ENCODE measurements at regions not wholly inside any gene's neighbourhood (a gene's known extent, or its start where the extent isn't known, plus 50 kb on each side); places are given as distances from the start of the nearest gene placed in this dataset.

DNA sequence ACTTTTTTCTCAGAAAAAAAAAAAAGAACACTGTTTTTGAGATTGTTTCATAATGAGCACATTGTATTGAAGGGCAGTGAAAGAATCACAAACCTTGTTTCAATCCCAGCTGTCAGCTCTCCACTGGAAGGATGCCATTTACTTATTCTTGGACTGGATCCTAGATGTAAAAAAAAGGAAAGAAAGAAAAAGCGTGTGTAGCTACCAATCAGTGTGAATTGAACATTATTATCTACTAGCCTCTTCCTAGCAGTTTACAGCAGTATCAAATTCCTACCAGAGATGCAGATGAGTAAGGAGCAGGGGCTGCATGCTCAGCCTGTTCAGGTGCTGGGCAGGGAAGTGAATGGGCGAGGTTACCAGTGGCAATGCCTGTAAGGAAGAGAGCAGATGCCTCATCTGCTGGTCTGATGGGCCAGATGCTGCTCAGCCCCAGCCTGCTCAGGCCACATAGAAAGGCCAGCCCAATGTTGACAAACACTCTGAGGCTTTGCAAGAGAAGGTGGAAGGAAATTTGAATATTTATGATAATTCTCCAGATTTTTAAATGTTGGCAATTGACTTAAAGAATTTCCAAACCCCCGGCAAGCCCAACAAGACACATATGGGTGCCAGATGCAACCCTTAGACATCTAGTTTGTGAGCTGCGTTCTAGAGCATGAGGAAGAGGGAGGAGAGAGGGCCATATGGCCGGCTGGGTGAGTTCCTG is 189.5 kb downstream of the IBTK start:
- H3K36me3 ChIP-seq (ENCODE audit: low read depth, low read length), result no peaks in the 10 kb centered on the region
- no peaks in the 10 kb centered on the region for H3F3A ChIP-seq (ENCODE audit: low read length, unreplicated experiment)
- H4K20me1 ChIP-seq (ENCODE audit: low read length), result no peaks in the 10 kb centered on the region
- no peak overlapping the region for H3K4me3 ChIP-seq (ENCODE audit: low read length)
- no peak overlapping the region for H3K4me2 ChIP-seq (ENCODE audit: low read length)
- TF ChIP-seq, protein P1, sequence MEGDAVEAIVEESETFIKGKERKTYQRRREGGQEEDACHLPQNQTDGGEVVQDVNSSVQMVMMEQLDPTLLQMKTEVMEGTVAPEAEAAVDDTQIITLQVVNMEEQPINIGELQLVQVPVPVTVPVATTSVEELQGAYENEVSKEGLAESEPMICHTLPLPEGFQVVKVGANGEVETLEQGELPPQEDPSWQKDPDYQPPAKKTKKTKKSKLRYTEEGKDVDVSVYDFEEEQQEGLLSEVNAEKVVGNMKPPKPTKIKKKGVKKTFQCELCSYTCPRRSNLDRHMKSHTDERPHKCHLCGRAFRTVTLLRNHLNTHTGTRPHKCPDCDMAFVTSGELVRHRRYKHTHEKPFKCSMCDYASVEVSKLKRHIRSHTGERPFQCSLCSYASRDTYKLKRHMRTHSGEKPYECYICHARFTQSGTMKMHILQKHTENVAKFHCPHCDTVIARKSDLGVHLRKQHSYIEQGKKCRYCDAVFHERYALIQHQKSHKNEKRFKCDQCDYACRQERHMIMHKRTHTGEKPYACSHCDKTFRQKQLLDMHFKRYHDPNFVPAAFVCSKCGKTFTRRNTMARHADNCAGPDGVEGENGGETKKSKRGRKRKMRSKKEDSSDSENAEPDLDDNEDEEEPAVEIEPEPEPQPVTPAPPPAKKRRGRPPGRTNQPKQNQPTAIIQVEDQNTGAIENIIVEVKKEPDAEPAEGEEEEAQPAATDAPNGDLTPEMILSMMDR (conservative IDR thresholded peaks at IDR 0.05; ENCODE audit: low read depth, low read length), result no peak
- ATAC-seq (no peak), DNase-seq (no peak)
- H3K27ac ChIP-seq (ENCODE audit: low read length), result no peak overlapping the region
- no peak overlapping the region for H2AFZ ChIP-seq (ENCODE audit: low read length)
- H3K9ac ChIP-seq (ENCODE audit: low read length), result no peak overlapping the region
- no peaks in the 10 kb centered on the region for H3K4me1 ChIP-seq (ENCODE audit: insufficient read depth, low read length)
- intact Hi-C loops (cut with micrococcal nuclease), result no loop called here
- no peaks in the 10 kb centered on the region for H3K79me2 ChIP-seq (ENCODE audit: low read length)
- ChIA-PET CTCF (no interaction called here), POLR2A (ENCODE audit: unreplicated experiment) (no interaction called here)
- no peaks in the 10 kb centered on the region for H3K9me3 ChIP-seq (ENCODE audit: low read length)
- no peaks in the 10 kb centered on the region for H3K9me2 ChIP-seq (replicated peaks; ENCODE audit: low read length)
- H3K27me3 ChIP-seq (ENCODE audit: low read length), result no peaks in the 10 kb centered on the region
- BruUV-seq (replicated peaks), result no TSS peak

DNA sequence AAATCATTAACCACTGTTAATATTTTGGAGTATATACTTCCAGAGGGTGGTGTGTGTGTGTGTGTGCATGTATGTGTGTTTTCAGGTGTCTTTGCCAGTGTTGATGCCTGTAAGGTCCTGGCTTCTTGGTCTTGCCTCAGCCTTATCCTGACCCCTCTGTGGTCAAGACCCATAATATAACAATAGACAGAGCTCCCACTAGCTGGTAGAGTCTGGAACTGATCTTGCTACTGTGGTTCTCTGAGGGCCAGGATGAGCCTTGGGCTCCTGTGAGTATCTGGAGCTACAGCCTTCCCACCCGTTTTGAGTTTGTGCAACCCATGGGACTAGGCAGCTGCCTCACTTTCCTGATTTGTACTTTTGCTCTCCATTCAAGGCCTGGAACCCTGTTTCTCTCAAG is 191.0 kb downstream of the IBTK start:
- no peaks in the 10 kb centered on the region for H3K4me1 ChIP-seq (ENCODE audit: insufficient read depth, low read length)
- H3K4me3 ChIP-seq (ENCODE audit: low read length), result no peak overlapping the region
- H3K9ac ChIP-seq (ENCODE audit: low read length), result no peak overlapping the region
- H4K20me1 ChIP-seq (ENCODE audit: low read length), result no peaks in the 10 kb centered on the region
- H3K27me3 ChIP-seq (ENCODE audit: low read length), result no peaks in the 10 kb centered on the region
- H3K4me2 ChIP-seq (ENCODE audit: low read length), result no peak overlapping the region
- H3K9me2 ChIP-seq (replicated peaks; ENCODE audit: low read length), result no peaks in the 10 kb centered on the region
- no peaks in the 10 kb centered on the region for H3K36me3 ChIP-seq (ENCODE audit: low read depth, low read length)
- no peak overlapping the region for H3K27ac ChIP-seq (ENCODE audit: low read length)
- ChIA-PET POLR2A (ENCODE audit: unreplicated experiment) (no interaction called here), CTCF (no interaction called here)
- no peaks in the 10 kb centered on the region for H3K9me3 ChIP-seq (ENCODE audit: low read length)
- no peak for DNase-seq
- H2AFZ ChIP-seq (ENCODE audit: low read length), result no peak overlapping the region
- intact Hi-C loops (cut with micrococcal nuclease), result no loop called here
- TF ChIP-seq, protein P1 (conservative IDR thresholded peaks at IDR 0.05; ENCODE audit: low read depth, low read length), result no peak
- TF ChIP-seq EZH2 (IDR thresholded peaks at IDR 0.05; ENCODE audit: low read length, unreplicated experiment), result no peak
- TF ChIP-seq EZH2phosphoT487 (IDR thresholded peaks at IDR 0.05; ENCODE audit: borderline replicate concordance, low read length), result no peak
- no peak for ATAC-seq
- H3F3A ChIP-seq (ENCODE audit: low read length, unreplicated experiment), result no peaks in the 10 kb centered on the region
- no peaks in the 10 kb centered on the region for H3K79me2 ChIP-seq (ENCODE audit: low read length)
- no TSS peak for BruUV-seq (replicated peaks)

DNA sequence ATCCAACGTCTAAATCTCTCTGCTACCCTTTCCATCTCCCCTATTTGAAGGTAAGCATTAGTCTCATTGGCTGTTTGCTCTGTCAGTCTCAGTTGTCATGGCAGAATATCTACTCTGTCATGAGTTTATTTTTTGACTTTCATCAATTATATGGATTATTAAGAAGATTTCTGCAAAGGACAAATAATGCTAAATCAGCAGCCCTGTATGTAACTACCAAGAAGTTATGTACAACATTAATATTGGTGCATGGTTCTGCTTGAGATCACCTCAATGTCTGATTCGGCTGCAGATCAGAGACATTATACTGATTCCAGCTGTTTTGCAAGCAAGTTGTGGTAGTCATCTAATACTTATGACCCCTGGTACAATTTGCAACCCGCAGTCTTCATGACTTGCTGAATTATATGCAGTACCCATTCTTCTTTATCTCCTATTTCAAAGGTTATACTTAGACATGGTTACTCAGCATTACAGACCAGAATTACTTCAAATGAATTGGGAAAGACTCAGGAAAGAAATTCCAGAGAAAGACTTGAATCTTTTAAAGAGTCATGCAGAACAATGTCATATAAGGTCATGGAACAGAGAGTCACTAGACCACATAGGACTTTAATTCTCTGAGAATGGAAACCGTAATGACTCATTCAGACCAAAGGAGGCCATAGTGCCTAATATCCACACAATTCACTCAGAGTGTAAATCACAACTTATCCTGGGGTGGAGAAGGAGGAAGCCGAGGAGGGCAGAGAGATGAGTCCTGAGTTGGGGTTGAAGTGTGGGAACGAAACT is 201.4 kb downstream of the IBTK start:
- Histone ChIP-seq H3K4me1 (ENCODE audit: insufficient read depth, low read length) (no peaks in the 10 kb centered on the region), H3K4me3 (ENCODE audit: low read length) (no peak overlapping the region), H3K79me2 (ENCODE audit: low read length) (no peaks in the 10 kb centered on the region), H3K9me2 (replicated peaks; ENCODE audit: low read length) (no peaks in the 10 kb centered on the region), H3F3A (ENCODE audit: low read length, unreplicated experiment) (no peaks in the 10 kb centered on the region), H3K9me3 (ENCODE audit: low read length) (no peaks in the 10 kb centered on the region), H4K20me1 (ENCODE audit: low read length) (no peaks in the 10 kb centered on the region), H3K36me3 (ENCODE audit: low read depth, low read length) (no peaks in the 10 kb centered on the region), H2AFZ (ENCODE audit: low read length) (no peak overlapping the region), H3K9ac (ENCODE audit: low read length) (no peak overlapping the region), H3K27ac (ENCODE audit: low read length) (no peak overlapping the region), H3K27me3 (ENCODE audit: low read length) (no peaks in the 10 kb centered on the region), H3K4me2 (ENCODE audit: low read length) (no peak overlapping the region)
- peak; percentile 14 for DNase-seq
- TF ChIP-seq EZH2 (IDR thresholded peaks at IDR 0.05; ENCODE audit: low read length, unreplicated experiment), result no peak
- TF ChIP-seq, protein P1 (conservative IDR thresholded peaks at IDR 0.05; ENCODE audit: low read depth, low read length), result no peak
- no peak for TF ChIP-seq EZH2phosphoT487 (IDR thresholded peaks at IDR 0.05; ENCODE audit: borderline replicate concordance, low read length)
- POLR2A ChIA-PET (ENCODE audit: unreplicated experiment), result no interaction called here
- ATAC-seq, result no peak
- BruUV-seq (replicated peaks), result no TSS peak
- intact Hi-C loops (cut with micrococcal nuclease), result no loop called here
- CTCF ChIA-PET, result no interaction called here
